NCI-H748 (cell line): ENCODE measurements at regions not wholly inside any gene's neighbourhood (a gene's known extent, or its start where the extent isn't known, plus 50 kb on each side); places are given as distances from the start of the nearest gene placed in this dataset.
"Not testable (repeated sequence)": the region's sequence is repeated elsewhere in the genome, so short reads cannot be mapped to it uniquely, and the experiment has no call there.

Experiments
- DNase-seq: peaks from one replicate; lab custom pipeline; 2025; ENCODE audit not compliant: unreplicated experiment; lab: John Stamatoyannopoulos, UW

- no peak for DNase-seq
Measured at GRCh38 chr1:232579958-232580941, 49.7 kb downstream of the SIPA1L2 start.

- DNase-seq, result no peak
Measured at GRCh38 chr1:232579466-232579865, 50.5 kb downstream of the SIPA1L2 start.

- DNase-seq, result no peak
Measured at GRCh38 chr1:232578651-232579195, 51.2 kb downstream of the SIPA1L2 start.

GRCh38 chr1:232577772-232578171 lies 52.2 kb downstream of the SIPA1L2 start:
- no peak for DNase-seq

- DNase-seq, result no peak
Measured at GRCh38 chr1:232576537-232576936, 53.4 kb downstream of the SIPA1L2 start.

GRCh38 chr1:232575763-232576040 lies 54.2 kb downstream of the SIPA1L2 start:
- DNase-seq, result no peak

GRCh38 chr1:232574889-232575762 lies 54.8 kb downstream of the SIPA1L2 start:
- no peak for DNase-seq

GRCh38 chr1:232574077-232574476 lies 55.9 kb downstream of the SIPA1L2 start:
- no peak for DNase-seq

GRCh38 chr1:232571523-232571922 lies 58.4 kb downstream of the SIPA1L2 start:
- DNase-seq, result peak; percentile 8

GRCh38 chr1:232570007-232570406 lies 59.9 kb downstream of the SIPA1L2 start:
- DNase-seq, result no peak

- DNase-seq, result not testable (repeated sequence)
Measured at GRCh38 chr1:232569554-232569921, 60.4 kb downstream of the SIPA1L2 start.

- peak; percentile 59 for DNase-seq
Measured at GRCh38 chr1:232568906-232569553, 60.9 kb downstream of the SIPA1L2 start.

- DNase-seq, result peak; percentile 54
Measured at GRCh38 chr1:232568331-232568852, 61.5 kb downstream of the SIPA1L2 start.

GRCh38 chr1:232566093-232566492 lies 63.8 kb downstream of the SIPA1L2 start:
- no peak for DNase-seq

- no peak for DNase-seq
Measured at GRCh38 chr1:232562855-232563510, 67.0 kb downstream of the SIPA1L2 start.

- peak; percentile 30 for DNase-seq
Measured at GRCh38 chr1:232561381-232561780, 68.6 kb downstream of the SIPA1L2 start.

- no peak for DNase-seq
Measured at GRCh38 chr1:232560940-232561339, 69.0 kb downstream of the SIPA1L2 start.

GRCh38 chr1:232558954-232559353 lies 71.0 kb downstream of the SIPA1L2 start:
- DNase-seq, result peak; percentile 7

- peak; percentile 23 for DNase-seq
Measured at GRCh38 chr1:232557502-232558191, 72.3 kb downstream of the SIPA1L2 start.

- DNase-seq, result no peak
Measured at GRCh38 chr1:232557096-232557495, 72.8 kb downstream of the SIPA1L2 start.
